ENCODE measurements at regions not wholly inside any gene's neighbourhood (a gene's known extent, or its start where the extent isn't known, plus 50 kb on each side); places are given as distances from the start of the nearest gene placed in this dataset.

GRCh38 chr6:140168365-140168764 lies 793.9 kb upstream of the CITED2 start:
- TF ChIP-seq CTCF (IDR thresholded peaks at IDR 0.05) (no peak), POLR2A (IDR thresholded peaks at IDR 0.05) (no peak)
